BJ (cell line): ENCODE measurements at regions not wholly inside any gene's neighbourhood (a gene's known extent, or its start where the extent isn't known, plus 50 kb on each side); places are given as distances from the start of the nearest gene placed in this dataset.
A peak's percentile ranks its signal among the peaks of the same experiment; 100 is the strongest.

Experiments used
- CTCF ChIA-PET: fragments of 350-600 bp; formaldehyde crosslinking; extraction: SDS; loops from one replicate; lab custom pipeline; 2021; ENCODE audit warnings: antibody characterized with exemption, inconsistent platforms; lab: Yijun Ruan, JAX
- POLR2A ChIA-PET: fragments of 300-600 bp; sonication (Branson Sonifier 250); formaldehyde crosslinking; extraction: SDS; loops from one replicate; lab custom pipeline; 2021; ENCODE audit warnings: antibody characterized with exemption; lab: Charles Lee
- DNase-seq: peaks from one replicate; pipeline ENCODE4 v3.0.0-alpha.2; 2011; ENCODE audit warnings: low read depth
- H3K27me3 ChIP-seq: 2 replicates; pipeline ENCODE4 v1.6.0; 2011; ENCODE audit warnings: low read length; ENCODE audit not compliant: control insufficient read depth, insufficient read depth
- H3K36me3 ChIP-seq: 2 replicates; pipeline ENCODE4 v1.5.1; 2011; ENCODE audit warnings: low read length; ENCODE audit not compliant: control insufficient read depth, insufficient read depth
- H3K4me3 ChIP-seq: 2 replicates; pipeline ENCODE4 v1.5.1; 2011; ENCODE audit warnings: low read depth, mild to moderate bottlenecking, control low read depth, low read length
- TF ChIP-seq, protein P1 (sequence below): IDR thresholded peaks from 2 replicates; pipeline ENCODE4 v1.5.1; 2011; ENCODE audit warnings: low read depth, mild to moderate bottlenecking, control low read depth, inconsistent platforms, low read length, moderate library complexity; ENCODE audit not compliant: insufficient read depth

DNA sequence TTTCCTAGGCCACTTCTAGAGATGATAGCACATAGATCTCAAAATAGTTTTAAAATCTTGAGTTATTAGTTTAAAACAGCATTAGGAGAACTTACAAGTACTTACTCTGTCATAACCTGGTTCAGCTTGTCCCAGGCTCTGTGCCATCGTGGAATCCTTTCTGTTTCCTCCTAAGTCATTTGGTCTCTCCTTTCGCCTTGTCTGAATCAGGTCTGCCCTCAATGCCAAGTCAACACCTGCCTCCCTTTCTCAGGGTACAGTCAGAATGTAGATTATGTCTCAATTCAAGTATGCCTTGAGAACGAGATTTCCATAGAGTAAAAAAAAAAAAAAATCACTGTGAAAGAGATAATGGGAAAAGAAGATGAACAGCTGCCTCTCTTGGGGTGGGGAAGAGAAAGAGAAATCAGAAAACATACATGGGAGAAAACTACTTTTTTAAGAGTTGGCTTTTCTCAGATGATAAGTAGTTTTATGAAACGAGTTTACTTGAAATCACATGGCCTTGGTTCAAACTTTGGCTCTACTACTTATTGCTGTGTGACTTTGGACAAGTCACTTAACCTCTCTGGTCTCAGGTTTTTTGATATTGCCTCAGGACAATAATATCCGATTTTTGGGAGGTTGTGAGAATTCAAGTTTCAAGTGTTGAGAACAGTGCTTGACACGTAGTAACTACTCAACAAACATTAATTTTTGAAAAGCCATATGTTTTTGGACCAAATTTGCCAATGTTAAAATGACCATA, 219.8 kb downstream of the SQOR start:
- ChIA-PET POLR2A (no interaction called here), CTCF (interaction anchor here (1.0 kb wide), 1 partner anchor 11 kb away, joined by 3 read pairs; no protein-coding TSS in a partner anchor)
- TF ChIP-seq, protein P1, sequence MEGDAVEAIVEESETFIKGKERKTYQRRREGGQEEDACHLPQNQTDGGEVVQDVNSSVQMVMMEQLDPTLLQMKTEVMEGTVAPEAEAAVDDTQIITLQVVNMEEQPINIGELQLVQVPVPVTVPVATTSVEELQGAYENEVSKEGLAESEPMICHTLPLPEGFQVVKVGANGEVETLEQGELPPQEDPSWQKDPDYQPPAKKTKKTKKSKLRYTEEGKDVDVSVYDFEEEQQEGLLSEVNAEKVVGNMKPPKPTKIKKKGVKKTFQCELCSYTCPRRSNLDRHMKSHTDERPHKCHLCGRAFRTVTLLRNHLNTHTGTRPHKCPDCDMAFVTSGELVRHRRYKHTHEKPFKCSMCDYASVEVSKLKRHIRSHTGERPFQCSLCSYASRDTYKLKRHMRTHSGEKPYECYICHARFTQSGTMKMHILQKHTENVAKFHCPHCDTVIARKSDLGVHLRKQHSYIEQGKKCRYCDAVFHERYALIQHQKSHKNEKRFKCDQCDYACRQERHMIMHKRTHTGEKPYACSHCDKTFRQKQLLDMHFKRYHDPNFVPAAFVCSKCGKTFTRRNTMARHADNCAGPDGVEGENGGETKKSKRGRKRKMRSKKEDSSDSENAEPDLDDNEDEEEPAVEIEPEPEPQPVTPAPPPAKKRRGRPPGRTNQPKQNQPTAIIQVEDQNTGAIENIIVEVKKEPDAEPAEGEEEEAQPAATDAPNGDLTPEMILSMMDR, result no peak
- Histone ChIP-seq H3K36me3 (no peaks in the 10 kb centered on the region), H3K4me3 (no peak overlapping the region), H3K27me3 (no peaks in the 10 kb centered on the region)
- DNase-seq, result no peak

DNA sequence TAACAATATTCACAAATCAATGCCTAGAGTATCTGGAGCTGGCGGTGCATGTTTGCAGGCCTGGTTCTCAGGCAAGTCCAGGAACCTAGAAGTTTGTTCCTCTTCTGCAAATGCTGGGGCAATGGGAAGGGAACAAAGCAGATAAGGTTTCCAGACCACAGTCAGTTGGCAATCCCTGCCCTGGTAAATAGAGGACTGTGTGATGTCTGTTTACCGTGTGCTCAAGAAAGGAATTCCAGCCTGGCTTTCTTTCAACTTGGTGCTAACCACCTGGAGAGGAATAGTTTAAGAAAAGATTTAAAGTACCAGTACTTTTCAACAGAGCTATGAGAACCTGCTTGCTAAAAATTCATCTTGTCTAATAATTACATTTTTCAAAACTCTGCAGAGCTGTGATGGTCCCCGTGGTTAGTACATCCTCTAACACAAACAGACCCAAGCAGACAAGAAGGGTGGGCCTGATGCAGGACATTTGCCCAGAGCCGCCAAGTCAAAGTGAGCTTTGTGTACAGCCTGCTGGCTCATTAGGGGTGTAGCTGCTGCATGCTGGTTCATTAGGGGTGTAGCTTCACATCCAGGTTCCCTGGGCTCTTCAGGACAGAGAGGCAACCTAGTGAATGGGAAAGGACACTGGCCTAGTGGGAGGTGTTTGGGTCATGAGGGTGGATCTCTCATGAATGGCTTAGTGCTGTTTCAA, 220.5 kb downstream of the SQOR start:
- H3K27me3 ChIP-seq, result no peaks in the 10 kb centered on the region
- no peaks in the 10 kb centered on the region for H3K36me3 ChIP-seq
- H3K4me3 ChIP-seq, result no peak overlapping the region
- TF ChIP-seq, protein P1, result no peak
- DNase-seq, result no peak
- ChIA-PET POLR2A (no interaction called here), CTCF (interaction anchor here (1.0 kb wide), 1 partner anchor 11 kb away, joined by 3 read pairs; no protein-coding TSS in a partner anchor)

DNA sequence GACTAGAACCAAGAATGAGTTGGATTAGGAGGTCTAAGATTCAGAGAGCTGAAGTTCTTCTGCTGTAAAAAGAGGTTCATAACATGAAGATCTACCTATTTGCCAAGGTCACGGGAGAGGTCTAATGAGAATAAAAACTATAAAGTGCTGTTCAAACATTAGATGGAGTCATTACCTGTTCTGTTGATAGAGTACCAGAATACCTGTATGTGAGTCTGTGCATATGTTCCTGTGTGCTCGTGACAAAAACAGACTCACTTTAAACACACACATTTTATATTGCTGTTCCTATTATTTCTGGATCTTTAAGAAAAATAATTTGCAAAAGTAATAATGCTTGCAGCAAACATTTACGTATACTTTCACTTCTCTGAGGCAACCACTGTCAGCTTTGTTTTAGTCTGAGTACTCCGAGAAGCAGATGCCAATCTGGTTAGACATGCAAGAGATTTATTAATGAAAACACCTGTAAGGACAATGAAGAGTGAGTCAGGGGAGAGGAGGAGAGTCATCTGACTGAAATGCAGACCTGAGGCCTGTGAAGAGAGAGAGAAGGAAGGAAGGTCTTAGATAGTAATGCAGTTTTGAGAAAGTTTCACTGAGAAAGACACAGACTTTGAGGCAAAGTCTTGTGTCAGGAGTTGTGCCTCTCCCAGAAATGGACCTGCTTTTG, 221.2 kb downstream of the SQOR start:
- ChIA-PET CTCF (interaction anchor here (1.0 kb wide), 1 partner anchor 12 kb away, joined by 3 read pairs; no protein-coding TSS in a partner anchor), POLR2A (no interaction called here)
- no peaks in the 10 kb centered on the region for H3K27me3 ChIP-seq
- peak; percentile 12 for DNase-seq
- no peaks in the 10 kb centered on the region for H3K36me3 ChIP-seq
- TF ChIP-seq, protein P1, result no peak
- no peak overlapping the region for H3K4me3 ChIP-seq

DNA sequence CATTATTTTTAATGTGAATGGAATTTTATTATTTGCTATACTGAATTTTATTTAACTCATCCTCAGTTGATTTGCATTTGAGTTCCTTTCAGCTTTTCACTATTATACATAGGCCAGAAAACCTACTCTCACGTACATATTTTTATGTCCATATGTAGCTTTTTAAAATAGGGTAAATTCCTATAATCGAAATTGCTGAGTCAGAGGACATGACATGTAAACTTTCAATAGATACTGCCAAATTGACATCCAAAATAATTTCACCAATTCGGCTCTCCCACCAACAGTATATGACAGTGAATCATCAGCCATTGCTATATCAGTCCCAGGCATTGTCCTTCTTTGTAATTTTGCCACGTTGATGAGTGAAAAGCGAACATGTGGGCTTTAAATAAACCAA, 222.5 kb downstream of the SQOR start:
- no peak for DNase-seq
- H3K36me3 ChIP-seq, result no peaks in the 10 kb centered on the region
- TF ChIP-seq, protein P1, result no peak
- H3K4me3 ChIP-seq, result no peak overlapping the region
- ChIA-PET POLR2A (no interaction called here), CTCF (no interaction called here)
- no peaks in the 10 kb centered on the region for H3K27me3 ChIP-seq

DNA sequence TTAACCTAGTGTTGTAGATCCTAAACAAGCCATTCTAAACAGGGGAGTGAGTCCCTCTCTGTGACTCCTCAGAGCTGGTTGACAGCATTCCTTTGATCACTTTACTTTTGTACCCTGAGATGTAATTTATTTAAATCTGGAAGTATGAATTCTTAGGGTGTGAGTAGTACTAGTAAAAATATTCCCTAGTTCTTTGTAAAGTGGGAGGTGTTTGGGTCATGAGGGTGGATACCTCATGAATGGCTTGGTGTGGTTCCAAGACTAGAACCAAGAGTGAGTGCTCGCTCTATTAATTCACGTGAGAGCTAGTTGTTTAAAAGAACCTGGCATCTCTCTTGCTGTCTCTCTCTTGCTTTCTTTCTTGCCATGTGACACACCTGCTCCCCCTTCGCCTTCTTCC, 223.7 kb downstream of the SQOR start:
- POLR2A ChIA-PET, result no interaction called here
- DNase-seq, result no peak
- TF ChIP-seq, protein P1, result no peak
- no peaks in the 10 kb centered on the region for H3K27me3 ChIP-seq
- H3K36me3 ChIP-seq, result no peaks in the 10 kb centered on the region
- CTCF ChIA-PET, result interaction anchor here (0.6 to 0.9 kb wide), 2 partner anchors 11 to 152 kb away, joined by 3 read pairs; no protein-coding TSS in a partner anchor
- H3K4me3 ChIP-seq, result no peak overlapping the region
